A549 (cell line): ENCODE measurements at regions not wholly inside any gene's neighbourhood (a gene's known extent, or its start where the extent isn't known, plus 50 kb on each side); places are given as distances from the start of the nearest gene placed in this dataset.
"Not testable (repeated sequence)": the region's sequence is repeated elsewhere in the genome, so short reads cannot be mapped to it uniquely, and the experiment has no call there.

Source experiments
- CBX8 ChIP-seq: fragments of 200-600 bp; sonication (generic); IDR thresholded peaks from 2 replicates; pipeline ENCODE4 v1.6.1; 2016
- CEBPB ChIP-seq, 2 experiments: fragments of >200 bp in 1 of 2; sonication (Bioruptor Twin) in 1 of 2; formaldehyde crosslinking in 1 of 2; IDR thresholded peaks; 2 replicates each; pipeline ENCODE4 v1.6.1; 2012 to 2016
- RAD21 ChIP-seq, 2 experiments: fragments of >200 bp in 1 of 2; sonication (Bioruptor Twin) in 1 of 2; formaldehyde crosslinking in 1 of 2; IDR thresholded peaks in 1 of 2; conservative IDR thresholded peaks in 1 of 2; 2 replicates in 1 of 2; 3 replicates in 1 of 2; pipeline ENCODE4 v1.6.1; 2012 to 2018; ENCODE audit warnings: inconsistent platforms in 1 of 2

DNA sequence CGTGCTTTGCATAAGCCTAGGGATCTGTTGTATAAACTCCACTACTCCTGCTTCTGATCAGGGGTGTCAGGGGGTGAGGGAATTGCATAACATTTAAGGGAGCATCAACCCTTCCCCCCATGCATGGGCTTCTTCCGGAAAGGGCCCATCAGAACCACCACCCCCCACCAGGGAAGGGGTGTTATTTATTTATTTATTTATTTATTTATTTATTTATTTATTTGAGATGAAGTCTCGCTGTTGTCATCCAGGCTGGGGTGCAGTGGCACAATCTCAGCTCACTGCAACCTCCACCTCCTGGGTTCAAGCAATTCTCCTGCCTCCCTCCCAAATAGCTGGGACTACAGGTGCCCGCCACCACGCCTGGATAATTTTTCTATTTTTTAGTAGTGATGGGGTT lies 355.2 kb downstream of the ANKRD30A start:
- not testable (repeated sequence) for TF ChIP-seq CEBPB (IDR thresholded peaks at IDR 0.05); CBX8; RAD21 (conservative IDR thresholded peaks at IDR 0.05 in 1 of 2, IDR thresholded peaks at IDR 0.05 in 1 of 2)
